Inflammatory macrophage treated with lipopolysaccharide for 4 hours (primary cell): ENCODE measurements at regions not wholly inside any gene's neighbourhood (a gene's known extent, or its start where the extent isn't known, plus 50 kb on each side); places are given as distances from the start of the nearest gene placed in this dataset.

ENCODE experiments used
- DNase-seq: peaks from one replicate; pipeline ENCODE4 v3.0.0-alpha.2; 2020

GRCh38 chr18:22467760-22468553 lies 50.2 kb upstream of the CTAGE1 start:
- DNase-seq: no peak

- no peak for DNase-seq
These were observed 50.8 kb upstream of the CTAGE1 start for GRCh38 chr18:22468554-22468891.

GRCh38 chr18:22469061-22469734 lies 51.5 kb upstream of the CTAGE1 start:
- no peak for DNase-seq

GRCh38 chr18:22469926-22470247 lies 52.2 kb upstream of the CTAGE1 start:
- no peak for DNase-seq

- no peak for DNase-seq
These were observed 52.8 kb upstream of the CTAGE1 start for GRCh38 chr18:22470248-22471235.

GRCh38 chr18:22471546-22472131 lies 53.9 kb upstream of the CTAGE1 start:
- no peak for DNase-seq

GRCh38 chr18:22473366-22473765 lies 55.7 kb upstream of the CTAGE1 start:
- DNase-seq: no peak

GRCh38 chr18:22475426-22476100 lies 57.8 kb upstream of the CTAGE1 start:
- no peak for DNase-seq

GRCh38 chr18:22477222-22477621 lies 59.5 kb upstream of the CTAGE1 start:
- DNase-seq: no peak

GRCh38 chr18:22482948-22483347 lies 65.2 kb upstream of the CTAGE1 start:
- DNase-seq: no peak

GRCh38 chr18:22483407-22483806 lies 65.7 kb upstream of the CTAGE1 start:
- DNase-seq: no peak

- DNase-seq: no peak
These were observed 66.8 kb upstream of the CTAGE1 start for GRCh38 chr18:22484471-22484870.

GRCh38 chr18:22485808-22486244 lies 68.1 kb upstream of the CTAGE1 start:
- DNase-seq: no peak

- no peak for DNase-seq
These were observed 69.0 kb upstream of the CTAGE1 start for GRCh38 chr18:22486667-22487066.

- no peak for DNase-seq
These were observed 70.8 kb upstream of the CTAGE1 start for GRCh38 chr18:22488554-22488953.

- DNase-seq: no peak
These were observed 72.0 kb upstream of the CTAGE1 start for GRCh38 chr18:22489704-22490103.

GRCh38 chr18:22490429-22490846 lies 72.7 kb upstream of the CTAGE1 start:
- no peak for DNase-seq

GRCh38 chr18:22493255-22493654 lies 75.5 kb upstream of the CTAGE1 start:
- DNase-seq: no peak

GRCh38 chr18:22493940-22494339 lies 76.2 kb upstream of the CTAGE1 start:
- no peak for DNase-seq

GRCh38 chr18:22494771-22495170 lies 77.1 kb upstream of the CTAGE1 start:
- no peak for DNase-seq

GRCh38 chr18:22499421-22499820 lies 81.7 kb upstream of the CTAGE1 start:
- DNase-seq: no peak

- DNase-seq: no peak
These were observed 86.1 kb upstream of the CTAGE1 start for GRCh38 chr18:22503803-22504202.
